ENCODE measurements at regions not wholly inside any gene's neighbourhood (a gene's known extent, or its start where the extent isn't known, plus 50 kb on each side); places are given as distances from the start of the nearest gene placed in this dataset.

- no peak for TF ChIP-seq POLR2A (IDR thresholded peaks at IDR 0.05)
- TF ChIP-seq CTCF (IDR thresholded peaks at IDR 0.05): no peak
These were observed 114.6 kb upstream of the MAGI3 start for GRCh38 chr1:113275691-113276090.

Data from body of pancreas (tissue), 4 donors.